ENCODE measurements at regions not wholly inside any gene's neighbourhood (a gene's known extent, or its start where the extent isn't known, plus 50 kb on each side); places are given as distances from the start of the nearest gene placed in this dataset.
"Not testable (repeated sequence)": the region's sequence is repeated elsewhere in the genome, so short reads cannot be mapped to it uniquely, and the experiment has no call there.

- WGBS, 2 donors (ENCODE audit: extremely low coverage in 2 of 2, insufficient read length in 2 of 2, insufficient replicate concordance in 1 of 2) = no CpG with 5 or more reads among the region's 4 CpGs
- Histone ChIP-seq H3K27ac (replicated peaks; ENCODE audit: low read length) (no peak overlapping the region), H4K91ac (ENCODE audit: low read depth, low read length, poor library complexity) (no peak overlapping the region), H2BK120ac (ENCODE audit: low read depth, low read length) (no peak overlapping the region), H3K4ac (ENCODE audit: low read length) (no peak overlapping the region), H2AFZ (ENCODE audit: low read length) (no peak overlapping the region), H3K9ac (ENCODE audit: low read depth, low read length, poor library complexity) (no peak overlapping the region), H2BK15ac (ENCODE audit: low read length) (no peak overlapping the region), H3K23ac (ENCODE audit: low read depth, low read length, poor library complexity) (no peak overlapping the region), H2AK5ac (ENCODE audit: low read depth, low read length) (no peak overlapping the region), H3K18ac (ENCODE audit: low read length) (no peak overlapping the region), H3K4me2 (ENCODE audit: insufficient read depth, low read length, poor library complexity, severe bottlenecking) (no peak overlapping the region), H3K9me3 (replicated peaks in 1 of 2; ENCODE audit: control insufficient read depth in 2 of 2, insufficient read depth in 1 of 2, low read depth in 1 of 2, low read length in 2 of 2) (no peaks in the 10 kb centered on the region), H4K8ac (ENCODE audit: low read depth, low read length) (no peak overlapping the region), H3K79me1 (ENCODE audit: low read depth, low read length) (no peaks in the 10 kb centered on the region), H2BK12ac (ENCODE audit: low read length) (no peak overlapping the region), H3K14ac (ENCODE audit: low read length) (no peak overlapping the region), H3K4me1 (ENCODE audit: control insufficient read depth in 2 of 2, insufficient read depth in 1 of 2, low read depth in 1 of 2, low read length in 2 of 2) (peaks cover 0 to 2% of the 10 kb centered on the region in 2 donors), H2BK5ac (ENCODE audit: low read length) (no peak overlapping the region), H3K27me3 (ENCODE audit: control insufficient read depth in 3 of 3, insufficient read depth in 3 of 3, low read depth in 1 of 3, low read length in 3 of 3) (peaks cover 0 to 9% (median 0%) of the 10 kb centered on the region in 3 experiments), H3K36me3 (replicated peaks in 1 of 2; ENCODE audit: control insufficient read depth in 2 of 2, insufficient read depth in 2 of 2, low read length in 2 of 2) (no peaks in the 10 kb centered on the region), H3K4me3 (ENCODE audit: low read length in 2 of 2) (no peak overlapping the region)
- DNase-seq (ENCODE audit: low spot score) = no peak
Observed at GRCh38 chr2:230631470-230631869, 81.2 kb upstream of the CAB39 start.

GRCh38 chr2:230634146-230634545, 78.5 kb upstream of the CAB39 start:
- Histone ChIP-seq H4K8ac (ENCODE audit: low read depth, low read length) (no peak overlapping the region), H3K14ac (ENCODE audit: low read length) (no peak overlapping the region), H2BK12ac (ENCODE audit: low read length) (no peak overlapping the region), H3K4me3 (ENCODE audit: low read length in 2 of 2) (no peak overlapping the region), H3K4me2 (ENCODE audit: insufficient read depth, low read length, poor library complexity, severe bottlenecking) (no peak overlapping the region), H3K27ac (replicated peaks; ENCODE audit: low read length) (no peak overlapping the region), H2AFZ (ENCODE audit: low read length) (no peak overlapping the region), H2BK120ac (ENCODE audit: low read depth, low read length) (no peak overlapping the region), H2AK5ac (ENCODE audit: low read depth, low read length) (no peak overlapping the region), H3K23ac (ENCODE audit: low read depth, low read length, poor library complexity) (no peak overlapping the region), H3K18ac (ENCODE audit: low read length) (no peak overlapping the region), H4K91ac (ENCODE audit: low read depth, low read length, poor library complexity) (no peak overlapping the region), H2BK15ac (ENCODE audit: low read length) (no peak overlapping the region), H3K4ac (ENCODE audit: low read length) (no peak overlapping the region), H2BK5ac (ENCODE audit: low read length) (no peak overlapping the region), H3K9me3 (replicated peaks in 1 of 2; ENCODE audit: control insufficient read depth in 2 of 2, insufficient read depth in 1 of 2, low read depth in 1 of 2, low read length in 2 of 2) (no peaks in the 10 kb centered on the region), H3K9ac (ENCODE audit: low read depth, low read length, poor library complexity) (no peak overlapping the region), H3K4me1 (ENCODE audit: control insufficient read depth in 2 of 2, insufficient read depth in 1 of 2, low read depth in 1 of 2, low read length in 2 of 2) (no peaks in the 10 kb centered on the region), H3K27me3 (ENCODE audit: control insufficient read depth in 3 of 3, insufficient read depth in 3 of 3, low read depth in 1 of 3, low read length in 3 of 3) (peaks cover 0 to 6% (median 0%) of the 10 kb centered on the region in 3 experiments), H3K79me1 (ENCODE audit: low read depth, low read length) (no peaks in the 10 kb centered on the region), H3K36me3 (replicated peaks in 1 of 2; ENCODE audit: control insufficient read depth in 2 of 2, insufficient read depth in 2 of 2, low read length in 2 of 2) (no peaks in the 10 kb centered on the region)
- no CpG with 5 or more reads among the region's 1 CpG for WGBS, 2 donors (ENCODE audit: extremely low coverage in 2 of 2, insufficient read length in 2 of 2, insufficient replicate concordance in 1 of 2)
- DNase-seq (ENCODE audit: low spot score) = no peak

- not testable (repeated sequence) for H2AK5ac ChIP-seq (ENCODE audit: low read depth, low read length); H3K79me1 ChIP-seq (ENCODE audit: low read depth, low read length); H3K27me3 ChIP-seq (ENCODE audit: control insufficient read depth in 3 of 3, insufficient read depth in 3 of 3, low read depth in 1 of 3, low read length in 3 of 3); H2BK120ac ChIP-seq (ENCODE audit: low read depth, low read length); H3K4me1 ChIP-seq (ENCODE audit: control insufficient read depth in 2 of 2, insufficient read depth in 1 of 2, low read depth in 1 of 2, low read length in 2 of 2); H4K8ac ChIP-seq (ENCODE audit: low read depth, low read length); H2BK5ac ChIP-seq (ENCODE audit: low read length); H2BK15ac ChIP-seq (ENCODE audit: low read length); H3K18ac ChIP-seq (ENCODE audit: low read length); H3K4ac ChIP-seq (ENCODE audit: low read length); H3K4me2 ChIP-seq (ENCODE audit: insufficient read depth, low read length, poor library complexity, severe bottlenecking); H2BK12ac ChIP-seq (ENCODE audit: low read length); H2AFZ ChIP-seq (ENCODE audit: low read length); H3K14ac ChIP-seq (ENCODE audit: low read length); H3K9ac ChIP-seq (ENCODE audit: low read depth, low read length, poor library complexity); H3K4me3 ChIP-seq (ENCODE audit: low read length in 2 of 2); H3K9me3 ChIP-seq (replicated peaks in 1 of 2; ENCODE audit: control insufficient read depth in 2 of 2, insufficient read depth in 1 of 2, low read depth in 1 of 2, low read length in 2 of 2); H4K91ac ChIP-seq (ENCODE audit: low read depth, low read length, poor library complexity); DNase-seq (ENCODE audit: low spot score); H3K23ac ChIP-seq (ENCODE audit: low read depth, low read length, poor library complexity); H3K27ac ChIP-seq (replicated peaks; ENCODE audit: low read length); H3K36me3 ChIP-seq (replicated peaks in 1 of 2; ENCODE audit: control insufficient read depth in 2 of 2, insufficient read depth in 2 of 2, low read length in 2 of 2)
- no CpG with 5 or more reads among the region's 5 CpGs for WGBS, 2 donors (ENCODE audit: extremely low coverage in 2 of 2, insufficient read length in 2 of 2, insufficient replicate concordance in 1 of 2)
Observed at GRCh38 chr2:230634721-230635313, 77.8 kb upstream of the CAB39 start.

GRCh38 chr2:230636684-230637271, 75.9 kb upstream of the CAB39 start:
- H3K4ac ChIP-seq (ENCODE audit: low read length) = no peak overlapping the region
- no peak overlapping the region for H3K14ac ChIP-seq (ENCODE audit: low read length)
- H3K27me3 ChIP-seq (ENCODE audit: control insufficient read depth in 3 of 3, insufficient read depth in 3 of 3, low read depth in 1 of 3, low read length in 3 of 3) = peaks cover 0 to 8% (median 0%) of the 10 kb centered on the region in 3 experiments
- no peak overlapping the region for H4K8ac ChIP-seq (ENCODE audit: low read depth, low read length)
- H3K18ac ChIP-seq (ENCODE audit: low read length) = no peak overlapping the region
- H2AFZ ChIP-seq (ENCODE audit: low read length) = no peak overlapping the region
- no peak overlapping the region for H3K27ac ChIP-seq (replicated peaks; ENCODE audit: low read length)
- H3K4me2 ChIP-seq (ENCODE audit: insufficient read depth, low read length, poor library complexity, severe bottlenecking) = no peak overlapping the region
- DNase-seq (ENCODE audit: low spot score) = no peak
- no peaks in the 10 kb centered on the region for H3K36me3 ChIP-seq (replicated peaks in 1 of 2; ENCODE audit: control insufficient read depth in 2 of 2, insufficient read depth in 2 of 2, low read length in 2 of 2)
- H4K91ac ChIP-seq (ENCODE audit: low read depth, low read length, poor library complexity) = no peak overlapping the region
- H2BK120ac ChIP-seq (ENCODE audit: low read depth, low read length) = no peak overlapping the region
- H3K9ac ChIP-seq (ENCODE audit: low read depth, low read length, poor library complexity) = no peak overlapping the region
- H2BK5ac ChIP-seq (ENCODE audit: low read length) = no peak overlapping the region
- H3K79me1 ChIP-seq (ENCODE audit: low read depth, low read length) = no peaks in the 10 kb centered on the region
- H2AK5ac ChIP-seq (ENCODE audit: low read depth, low read length) = no peak overlapping the region
- H3K4me3 ChIP-seq (ENCODE audit: low read length in 2 of 2) = no peak overlapping the region
- no peaks in the 10 kb centered on the region for H3K9me3 ChIP-seq (replicated peaks in 1 of 2; ENCODE audit: control insufficient read depth in 2 of 2, insufficient read depth in 1 of 2, low read depth in 1 of 2, low read length in 2 of 2)
- no peak overlapping the region for H3K23ac ChIP-seq (ENCODE audit: low read depth, low read length, poor library complexity)
- H2BK15ac ChIP-seq (ENCODE audit: low read length) = no peak overlapping the region
- no peak overlapping the region for H2BK12ac ChIP-seq (ENCODE audit: low read length)
- WGBS, 2 donors (ENCODE audit: extremely low coverage in 2 of 2, insufficient read length in 2 of 2, insufficient replicate concordance in 1 of 2) = no CpG with 5 or more reads among the region's 6 CpGs
- no peaks in the 10 kb centered on the region for H3K4me1 ChIP-seq (ENCODE audit: control insufficient read depth in 2 of 2, insufficient read depth in 1 of 2, low read depth in 1 of 2, low read length in 2 of 2)

Measured in neuronal stem cell (in vitro differentiated cells).